ENCODE measurements at regions not wholly inside any gene's neighbourhood (a gene's known extent, or its start where the extent isn't known, plus 50 kb on each side); places are given as distances from the start of the nearest gene placed in this dataset.

GRCh38 chr4:164440199-164440598 lies 313.7 kb upstream of the SMIM31 start:
- no peak for DNase-seq

- no peak for DNase-seq
Measured at GRCh38 chr4:164441109-164441508, 312.8 kb upstream of the SMIM31 start.

GRCh38 chr4:164442180-164442579 lies 311.8 kb upstream of the SMIM31 start:
- DNase-seq, result no peak

- no peak for DNase-seq
Measured at GRCh38 chr4:164446516-164446915, 307.4 kb upstream of the SMIM31 start.

- DNase-seq, result no peak
Measured at GRCh38 chr4:164461901-164462300, 292.0 kb upstream of the SMIM31 start.

GRCh38 chr4:164462471-164462870 lies 291.5 kb upstream of the SMIM31 start:
- DNase-seq, result no peak

- no peak for DNase-seq
Measured at GRCh38 chr4:164464313-164464712, 289.6 kb upstream of the SMIM31 start.

GRCh38 chr4:164467493-164467892 lies 286.4 kb upstream of the SMIM31 start:
- no peak for DNase-seq

GRCh38 chr4:164481306-164482091 lies 272.4 kb upstream of the SMIM31 start:
- no peak for DNase-seq

- no peak for DNase-seq
Measured at GRCh38 chr4:164482092-164482404, 271.9 kb upstream of the SMIM31 start.

GRCh38 chr4:164482758-164483157 lies 271.2 kb upstream of the SMIM31 start:
- DNase-seq, result no peak

- DNase-seq, result no peak
Measured at GRCh38 chr4:164483711-164484110, 270.2 kb upstream of the SMIM31 start.

- DNase-seq, result no peak
Measured at GRCh38 chr4:164484551-164484950, 269.4 kb upstream of the SMIM31 start.

- no peak for DNase-seq
Measured at GRCh38 chr4:164485136-164485535, 268.8 kb upstream of the SMIM31 start.

GRCh38 chr4:164488114-164488513 lies 265.8 kb upstream of the SMIM31 start:
- no peak for DNase-seq

GRCh38 chr4:164501074-164501473 lies 252.9 kb upstream of the SMIM31 start:
- no peak for DNase-seq

- DNase-seq, result no peak
Measured at GRCh38 chr4:164503874-164504273, 250.1 kb upstream of the SMIM31 start.

- DNase-seq, result no peak
Measured at GRCh38 chr4:164508097-164508496, 245.8 kb upstream of the SMIM31 start.

- DNase-seq, result no peak
Measured at GRCh38 chr4:164508771-164509170, 245.2 kb upstream of the SMIM31 start.

GRCh38 chr4:164509951-164510350 lies 244.0 kb upstream of the SMIM31 start:
- DNase-seq, result no peak

- DNase-seq, result no peak
Measured at GRCh38 chr4:164512124-164512523, 241.8 kb upstream of the SMIM31 start.

- no peak for DNase-seq
Measured at GRCh38 chr4:164514765-164515164, 239.2 kb upstream of the SMIM31 start.

GRCh38 chr4:164524789-164525188 lies 229.1 kb upstream of the SMIM31 start:
- no peak for DNase-seq

- no peak for DNase-seq
Measured at GRCh38 chr4:164526933-164527583, 226.9 kb upstream of the SMIM31 start.

- DNase-seq, result no peak
Measured at GRCh38 chr4:164529058-164529457, 224.9 kb upstream of the SMIM31 start.

Data from activated effector memory CD4-positive, alpha-beta T cell treated with anti-CD3 and anti-CD28 coated beads, Interleukin-2, amount 50 U/mL, for 16 hours (primary cell).